Osteocyte (in vitro differentiated cells): ENCODE measurements at regions not wholly inside any gene's neighbourhood (a gene's known extent, or its start where the extent isn't known, plus 50 kb on each side); places are given as distances from the start of the nearest gene placed in this dataset.

Experiments used
- DNase-seq: peaks from one replicate; pipeline ENCODE4 v3.0.0; 2021; ENCODE audit warnings: mixed read lengths; ENCODE audit not compliant: unreplicated experiment; ENCODE audit errors: extremely low spot score
- H3K27ac Mint-ChIP-seq: one replicate; pipeline ENCODE4 v1.8.0; 2021; ENCODE audit warnings: mild to moderate bottlenecking, mixed read lengths; ENCODE audit not compliant: unreplicated experiment
- H3K27me3 Mint-ChIP-seq: one replicate; pipeline ENCODE4 v1.8.0; 2021; ENCODE audit warnings: mixed read lengths; ENCODE audit not compliant: unreplicated experiment
- H3K36me3 Mint-ChIP-seq: one replicate; pipeline ENCODE4 v1.8.0; 2021; ENCODE audit warnings: mixed read lengths; ENCODE audit not compliant: unreplicated experiment
- H3K4me1 Mint-ChIP-seq: one replicate; pipeline ENCODE4 v1.8.0; 2021; ENCODE audit warnings: mixed read lengths; ENCODE audit not compliant: unreplicated experiment
- H3K4me3 Mint-ChIP-seq: one replicate; pipeline ENCODE4 v1.8.0; 2021; ENCODE audit warnings: mild to moderate bottlenecking, moderate library complexity, mixed read lengths; ENCODE audit not compliant: unreplicated experiment
- H3K9me3 Mint-ChIP-seq: one replicate; pipeline ENCODE4 v1.8.0; 2021; ENCODE audit warnings: mixed read lengths; ENCODE audit not compliant: unreplicated experiment
- TF ChIP-seq, protein P1 (sequence below): fragments of 200-600 bp; sonication (generic); IDR thresholded peaks from 2 replicates; pipeline ENCODE4 v1.5.0; 2021; ENCODE audit warnings: antibody characterized with exemption, mild to moderate bottlenecking, moderate library complexity

DNA sequence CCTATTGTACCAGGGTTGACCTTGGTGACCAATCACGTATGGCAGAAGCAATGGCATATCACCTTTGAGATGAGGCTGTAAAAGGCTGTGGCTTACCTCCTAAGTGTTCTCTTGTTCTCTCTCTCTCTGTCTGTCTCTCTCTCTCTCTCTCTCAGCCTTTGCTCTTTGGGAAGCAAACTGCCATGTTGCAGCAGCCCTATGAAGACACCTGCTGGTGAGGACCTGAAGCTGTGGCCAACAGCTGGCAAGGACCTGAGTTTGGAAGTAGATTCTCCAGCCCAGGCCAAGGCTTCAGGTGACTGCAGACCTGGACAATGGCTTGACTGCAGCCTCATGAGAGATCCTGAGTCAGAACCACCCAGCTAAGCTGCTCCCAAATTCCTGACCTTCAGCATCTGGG, 161.4 kb downstream of the GPAM start:
- H3K27me3 Mint-ChIP-seq, result no peaks in the 10 kb centered on the region
- H3K36me3 Mint-ChIP-seq, result no peaks in the 10 kb centered on the region
- no peak overlapping the region for H3K27ac Mint-ChIP-seq
- H3K4me1 Mint-ChIP-seq, result no peaks in the 10 kb centered on the region
- TF ChIP-seq, protein P1, sequence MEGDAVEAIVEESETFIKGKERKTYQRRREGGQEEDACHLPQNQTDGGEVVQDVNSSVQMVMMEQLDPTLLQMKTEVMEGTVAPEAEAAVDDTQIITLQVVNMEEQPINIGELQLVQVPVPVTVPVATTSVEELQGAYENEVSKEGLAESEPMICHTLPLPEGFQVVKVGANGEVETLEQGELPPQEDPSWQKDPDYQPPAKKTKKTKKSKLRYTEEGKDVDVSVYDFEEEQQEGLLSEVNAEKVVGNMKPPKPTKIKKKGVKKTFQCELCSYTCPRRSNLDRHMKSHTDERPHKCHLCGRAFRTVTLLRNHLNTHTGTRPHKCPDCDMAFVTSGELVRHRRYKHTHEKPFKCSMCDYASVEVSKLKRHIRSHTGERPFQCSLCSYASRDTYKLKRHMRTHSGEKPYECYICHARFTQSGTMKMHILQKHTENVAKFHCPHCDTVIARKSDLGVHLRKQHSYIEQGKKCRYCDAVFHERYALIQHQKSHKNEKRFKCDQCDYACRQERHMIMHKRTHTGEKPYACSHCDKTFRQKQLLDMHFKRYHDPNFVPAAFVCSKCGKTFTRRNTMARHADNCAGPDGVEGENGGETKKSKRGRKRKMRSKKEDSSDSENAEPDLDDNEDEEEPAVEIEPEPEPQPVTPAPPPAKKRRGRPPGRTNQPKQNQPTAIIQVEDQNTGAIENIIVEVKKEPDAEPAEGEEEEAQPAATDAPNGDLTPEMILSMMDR, result no peak
- H3K9me3 Mint-ChIP-seq, result peaks cover 14% of the 10 kb centered on the region
- H3K4me3 Mint-ChIP-seq, result no peak overlapping the region
- DNase-seq, result no peak

DNA sequence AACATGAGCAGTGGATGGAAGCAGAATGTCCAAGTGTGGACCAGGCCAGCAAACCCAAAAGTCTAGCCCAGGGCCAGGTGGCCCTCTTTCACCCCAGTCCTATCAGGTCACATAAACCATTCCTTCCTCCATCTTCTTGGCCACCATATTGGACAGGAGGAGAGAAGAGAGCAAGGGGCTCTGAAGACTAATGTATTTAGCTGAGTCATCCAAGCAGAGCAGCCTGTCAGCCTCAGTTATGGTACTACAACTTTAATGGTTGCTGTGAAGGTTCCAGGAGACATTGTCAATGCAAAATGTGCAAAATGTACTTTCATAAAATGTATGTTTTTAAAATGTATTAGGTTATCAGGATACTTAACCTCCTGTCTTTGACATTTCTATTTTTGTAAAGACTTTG, 159.5 kb downstream of the GPAM start:
- Mint-ChIP-seq H3K4me1 (no peaks in the 10 kb centered on the region), H3K27ac (no peak overlapping the region), H3K27me3 (no peaks in the 10 kb centered on the region), H3K36me3 (no peaks in the 10 kb centered on the region), H3K4me3 (no peak overlapping the region), H3K9me3 (peaks cover 24% of the 10 kb centered on the region)
- no peak for DNase-seq
- TF ChIP-seq, protein P1, result no peak

DNA sequence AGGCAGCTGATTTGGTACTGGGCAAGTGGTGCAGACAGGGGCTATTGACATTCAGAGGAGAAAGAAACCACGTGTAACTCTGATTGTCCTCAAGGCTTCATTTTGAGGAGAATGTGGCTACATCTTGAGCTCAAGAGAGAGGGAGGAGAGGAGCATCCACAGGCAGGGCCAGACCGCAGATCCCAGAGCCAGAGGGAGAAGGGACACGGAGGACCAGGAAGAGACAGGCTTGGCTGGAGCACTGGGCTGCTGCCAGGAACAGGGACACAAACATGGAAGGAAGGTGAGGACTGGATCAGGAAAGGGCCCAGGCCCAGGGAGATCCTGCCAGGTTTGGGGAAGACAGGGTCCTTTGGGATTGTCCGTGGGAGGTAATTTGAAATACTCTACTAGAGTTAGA, 158.3 kb downstream of the GPAM start:
- Mint-ChIP-seq H3K36me3 (no peaks in the 10 kb centered on the region), H3K4me3 (no peak overlapping the region)
- no peak for DNase-seq

DNA sequence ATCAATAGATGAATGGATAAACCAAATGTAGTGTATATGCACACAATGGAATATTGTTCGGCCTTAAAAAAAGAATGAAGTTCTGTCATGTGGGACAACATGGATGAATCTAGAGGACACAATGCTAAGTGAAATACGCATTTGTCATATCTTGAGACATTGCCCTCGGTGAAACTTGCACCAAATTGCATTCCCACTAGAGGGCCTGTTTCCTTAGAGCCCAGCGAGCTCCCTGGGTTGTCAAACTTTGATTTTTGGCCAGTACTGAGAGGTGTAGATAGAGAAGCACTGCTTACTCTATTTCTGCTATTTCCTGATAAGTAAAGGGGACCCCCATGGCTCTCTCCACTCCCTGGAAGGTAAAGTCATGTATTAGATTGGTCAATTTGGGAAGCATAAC, 157.1 kb downstream of the GPAM start:
- H3K4me3 Mint-ChIP-seq, result no peak overlapping the region
- no peaks in the 10 kb centered on the region for H3K36me3 Mint-ChIP-seq
- no peaks in the 10 kb centered on the region for H3K4me1 Mint-ChIP-seq
- TF ChIP-seq, protein P1, result no peak
- H3K27me3 Mint-ChIP-seq, result no peaks in the 10 kb centered on the region
- H3K9me3 Mint-ChIP-seq, result peaks cover 31% of the 10 kb centered on the region
- no peak overlapping the region for H3K27ac Mint-ChIP-seq
- no peak for DNase-seq

More for the DNA sequence above, 158.3 kb downstream of the GPAM start:
- H3K9me3 Mint-ChIP-seq, result peaks cover 27% of the 10 kb centered on the region
- no peaks in the 10 kb centered on the region for H3K4me1 Mint-ChIP-seq
- H3K27me3 Mint-ChIP-seq, result no peaks in the 10 kb centered on the region
- TF ChIP-seq, protein P1, result no peak
- no peak overlapping the region for H3K27ac Mint-ChIP-seq

DNA sequence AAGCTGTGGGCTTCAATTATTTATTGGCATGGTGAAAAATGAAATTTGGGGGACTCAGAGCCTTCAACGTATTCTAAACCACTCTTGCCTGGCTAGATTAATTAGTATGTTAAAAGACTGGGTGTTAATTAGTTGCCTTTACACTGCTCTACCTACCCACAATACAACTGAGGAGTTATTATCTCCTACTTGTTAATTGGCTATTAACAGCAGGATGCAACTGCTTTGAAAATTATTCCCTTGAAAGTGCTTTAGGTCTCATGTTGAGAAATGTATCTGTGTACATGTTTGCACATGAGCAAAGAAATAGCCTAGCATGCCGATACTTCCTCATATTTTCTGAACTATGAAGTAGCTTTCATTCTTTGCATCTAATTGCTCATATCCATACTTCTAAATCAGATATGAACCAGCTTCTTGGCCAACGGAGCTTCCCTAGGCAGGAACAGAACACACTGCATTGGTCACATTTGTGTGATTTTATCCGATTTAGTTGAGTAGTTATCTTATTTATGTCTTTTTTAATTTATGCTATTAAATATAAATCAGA, 155.8 kb downstream of the GPAM start:
- no peaks in the 10 kb centered on the region for H3K27me3 Mint-ChIP-seq
- no peaks in the 10 kb centered on the region for H3K4me1 Mint-ChIP-seq
- H3K4me3 Mint-ChIP-seq, result no peak overlapping the region
- no peak for DNase-seq
- no peaks in the 10 kb centered on the region for H3K36me3 Mint-ChIP-seq
- TF ChIP-seq, protein P1, result no peak
- H3K9me3 Mint-ChIP-seq, result peaks cover 38% of the 10 kb centered on the region
- no peak overlapping the region for H3K27ac Mint-ChIP-seq
